H1 (cell line): ENCODE measurements at regions not wholly inside any gene's neighbourhood (a gene's known extent, or its start where the extent isn't known, plus 50 kb on each side); places are given as distances from the start of the nearest gene placed in this dataset.

Experiments used
- CTCF ChIA-PET: fragments of 300-600 bp; sonication (Branson Sonifier 250); formaldehyde crosslinking; loops from one replicate; lab custom pipeline; 2021; ENCODE audit not compliant: partially characterized antibody; lab: Charles Lee
- POLR2A ChIA-PET: fragments of 300-600 bp; sonication (Branson Sonifier 250); formaldehyde crosslinking; loops from one replicate; lab custom pipeline; 2021; ENCODE audit warnings: inconsistent platforms; ENCODE audit not compliant: partially characterized antibody; lab: Charles Lee
- DNase-seq, 2 experiments: peaks; one replicate each; pipeline versions ENCODE4 v3.0.0 to v3.0.0-alpha.2; 2010 to 2022; ENCODE audit warnings: low spot score in 2 of 2, low read depth in 1 of 2, mixed read lengths in 1 of 2
- FAIRE-seq: peaks from 2 replicates; lab custom pipeline; 2011; peaks lifted over from hg19 to GRCh38; lab: Jason Lieb, UNC
- H2AFZ ChIP-seq: 2 replicates; pipeline ENCODE4 v1.8.1; 2012; ENCODE audit warnings: low read length, inconsistent platforms
- H2AK5ac ChIP-seq: 2 replicates; pipeline ENCODE4 v1.6.1; 2013; ENCODE audit warnings: low read depth, low read length
- H2BK120ac ChIP-seq: replicated peaks from 2 replicates; pipeline ENCODE3; 2013; ENCODE audit warnings: low read depth, low read length, inconsistent platforms
- H2BK12ac ChIP-seq: 2 replicates; pipeline ENCODE4 v1.6.1; 2013; ENCODE audit warnings: low read depth, low read length
- H2BK15ac ChIP-seq: 2 replicates; pipeline ENCODE4 v1.6.1; 2013; ENCODE audit warnings: low read length
- H2BK20ac ChIP-seq: 2 replicates; pipeline ENCODE4 v1.6.1; 2013; ENCODE audit warnings: low read length
- H2BK5ac ChIP-seq: 2 replicates; pipeline ENCODE4 v1.6.1; 2013; ENCODE audit warnings: low read depth, low read length
- H3K14ac ChIP-seq: 2 replicates; pipeline ENCODE4 v1.6.1; 2013; ENCODE audit warnings: inconsistent platforms; ENCODE audit not compliant: insufficient read length
- H3K18ac ChIP-seq: 2 replicates; pipeline ENCODE4 v1.6.1; 2013; ENCODE audit warnings: low read length; ENCODE audit errors: extremely low read depth
- H3K23ac ChIP-seq: 2 replicates; pipeline ENCODE4 v1.6.1; 2013; ENCODE audit warnings: inconsistent platforms; ENCODE audit not compliant: insufficient read length
- H3K23me2 ChIP-seq: 2 replicates; pipeline ENCODE4 v1.6.1; 2013; ENCODE audit warnings: low read depth, low read length
- H3K27ac ChIP-seq: 2 replicates; pipeline ENCODE4 v1.6.1; 2011; ENCODE audit warnings: low read depth, low read length, inconsistent platforms
- H3K27me3 ChIP-seq, 4 experiments: replicated peaks in 1 of 4; 1 replicate in 1 of 4; 2 replicates in 3 of 4; pipeline versions ENCODE4 v1.6.1 to v1.8.1; 2011 to 2013; ENCODE audit warnings: low read length in 3 of 4, mild to moderate bottlenecking in 3 of 4, inconsistent platforms in 2 of 4, mixed read lengths in 2 of 4, moderate library complexity in 1 of 4; ENCODE audit not compliant: control insufficient read depth in 3 of 4, insufficient read depth in 3 of 4; ENCODE audit errors: extremely low read depth in 1 of 4
- H3K36me3 ChIP-seq, 4 experiments: 2 replicates each; pipeline versions ENCODE4 v1.6.1 to v1.8.1; 2011 to 2013; ENCODE audit warnings: mild to moderate bottlenecking in 4 of 4, low read length in 3 of 4, moderate library complexity in 2 of 4, control low read depth in 1 of 4, inconsistent platforms in 1 of 4; ENCODE audit not compliant: insufficient read depth in 4 of 4, control insufficient read depth in 2 of 4
- H3K4ac ChIP-seq: replicated peaks from 2 replicates; pipeline ENCODE3; 2013; ENCODE audit warnings: low read length, low read depth, mixed read lengths, inconsistent platforms; ENCODE audit not compliant: insufficient read length
- H3K4me1 ChIP-seq, 4 experiments: replicated peaks in 1 of 4; 1 replicate in 1 of 4; 2 replicates in 3 of 4; pipeline versions ENCODE4 v1.6.1 to v1.8.1; 2011 to 2013; ENCODE audit warnings: low read length in 3 of 4, inconsistent platforms in 2 of 4, mixed read lengths in 1 of 4; ENCODE audit not compliant: insufficient read depth in 4 of 4, control insufficient read depth in 3 of 4
- H3K4me2 ChIP-seq, 2 experiments: 2 replicates each; pipeline versions ENCODE4 v1.6.1 to v1.8.1; 2011 to 2013; ENCODE audit warnings: low read depth in 2 of 2, low read length in 2 of 2, control low read depth in 1 of 2, inconsistent platforms in 1 of 2, mild to moderate bottlenecking in 1 of 2; ENCODE audit not compliant: insufficient read depth in 1 of 2
- H3K4me3 ChIP-seq, 4 experiments: fragments of 200-600, 300-600 bp in 1 of 4; sonication (generic), shearing (Covaris generic), sonication (Bioruptor Twin) in 1 of 4; 2 replicates each; pipeline versions ENCODE4 v1.5.1 to v1.8.1; 2011 to 2016; ENCODE audit warnings: low read length in 4 of 4, low read depth in 3 of 4, control low read depth in 2 of 4, inconsistent platforms in 2 of 4, mild to moderate bottlenecking in 2 of 4, mixed read lengths in 1 of 4, moderate library complexity in 1 of 4; ENCODE audit not compliant: insufficient read depth in 2 of 4; ENCODE audit errors: extremely low read depth in 1 of 4
- H3K56ac ChIP-seq: replicated peaks from 2 replicates; pipeline ENCODE3; 2013; ENCODE audit warnings: low read depth, mild to moderate bottlenecking, mixed read lengths, low read length, inconsistent platforms; ENCODE audit not compliant: insufficient read length
- H3K79me1 ChIP-seq: 2 replicates; pipeline ENCODE4 v1.6.1; 2013; ENCODE audit warnings: low read depth, low read length, control low read depth
- H3K79me2 ChIP-seq, 2 experiments: 2 replicates each; pipeline versions ENCODE4 v1.6.1 to v1.8.1; 2012 to 2013; ENCODE audit warnings: low read length in 2 of 2, mild to moderate bottlenecking in 2 of 2, inconsistent platforms in 1 of 2; ENCODE audit not compliant: insufficient read depth in 2 of 2, control insufficient read depth in 1 of 2
- H3K9ac ChIP-seq, 4 experiments: replicated peaks in 1 of 4; 1 replicate in 1 of 4; 2 replicates in 3 of 4; pipeline versions ENCODE4 v1.6.1 to v1.8.1; 2011 to 2013; ENCODE audit warnings: low read depth in 3 of 4, low read length in 3 of 4, control low read depth in 2 of 4, mild to moderate bottlenecking in 2 of 4, moderate library complexity in 2 of 4, inconsistent platforms in 1 of 4; ENCODE audit errors: extremely low read depth in 1 of 4
- H3K9me3 ChIP-seq, 2 experiments: 2 replicates each; pipeline versions ENCODE4 v1.6.1 to v1.8.1; 2012 to 2013; ENCODE audit warnings: mild to moderate bottlenecking in 2 of 2, moderate library complexity in 2 of 2, control low read depth in 1 of 2, inconsistent platforms in 1 of 2, low read depth in 1 of 2, low read length in 1 of 2, mixed read lengths in 1 of 2; ENCODE audit not compliant: insufficient read depth in 2 of 2
- H4K20me1 ChIP-seq, 2 experiments: replicated peaks in 1 of 2; 2 replicates each; pipeline versions ENCODE3 to v1.8.1; 2011 to 2013; ENCODE audit warnings: inconsistent platforms in 2 of 2, low read length in 2 of 2, mild to moderate bottlenecking in 1 of 2; ENCODE audit not compliant: insufficient read depth in 2 of 2, control insufficient read depth in 1 of 2
- H4K5ac ChIP-seq: 2 replicates; pipeline ENCODE4 v1.6.1; 2013; ENCODE audit warnings: low read length, low read depth, mixed read lengths, inconsistent platforms; ENCODE audit not compliant: insufficient read length
- H4K8ac ChIP-seq: 2 replicates; pipeline ENCODE4 v1.8.0; 2013; ENCODE audit warnings: mild to moderate bottlenecking, moderate library complexity, low read length, inconsistent platforms; ENCODE audit not compliant: insufficient read depth; ENCODE audit errors: extremely low read depth
- H4K91ac ChIP-seq: replicated peaks from 2 replicates; pipeline ENCODE3; 2013; ENCODE audit warnings: low read length, mixed read lengths, inconsistent platforms; ENCODE audit not compliant: insufficient read length
- ASH2L ChIP-seq: fragments of 200-600, 300-600 bp; sonication (generic); IDR thresholded peaks from one replicate; pipeline ENCODE4 v1.7.1; 2017; ENCODE audit warnings: low read length
- CREB1 ChIP-seq: IDR thresholded peaks from 2 replicates; pipeline ENCODE4 v1.6.1; 2012; ENCODE audit warnings: inconsistent platforms
- GABPA ChIP-seq: IDR thresholded peaks from 2 replicates; pipeline ENCODE4 v1.6.1; 2011; ENCODE audit warnings: mild to moderate bottlenecking, low read length, moderate library complexity, borderline replicate concordance; ENCODE audit not compliant: insufficient read depth
- KDM5A ChIP-seq: fragments of 200-600 bp; IDR thresholded peaks from 2 replicates; pipeline ENCODE4 v1.7.1; 2012; ENCODE audit warnings: mild to moderate bottlenecking, low read length, inconsistent platforms, mixed read lengths
- MAFK ChIP-seq: IDR thresholded peaks from 2 replicates; pipeline ENCODE4 v1.6.1; 2012; ENCODE audit warnings: low read depth, mild to moderate bottlenecking, improper control_type of control experiment, low read length
- POLR2AphosphoS5 ChIP-seq: IDR thresholded peaks from 2 replicates; pipeline ENCODE4 v1.6.1; 2011; ENCODE audit warnings: low read depth, low read length
- RFX5 ChIP-seq: IDR thresholded peaks from 2 replicates; pipeline ENCODE4 v1.6.1; 2011; ENCODE audit warnings: low read depth, low read length, improper control_type of control experiment, borderline replicate concordance
- RNF2 ChIP-seq: fragments of 200-900, 300-1000 bp; sonication (generic); IDR thresholded peaks from 2 replicates; pipeline ENCODE4 v1.7.1; 2016; ENCODE audit warnings: borderline replicate concordance, low read depth, mild to moderate bottlenecking, antibody characterized with exemption, low read length; ENCODE audit not compliant: poor library complexity, severe bottlenecking; ENCODE audit errors: missing control alignments
- SAP30 ChIP-seq: fragments of 300-600 bp; sonication (generic); IDR thresholded peaks from 2 replicates; pipeline ENCODE4 v1.7.1; 2012; ENCODE audit warnings: low read length, moderate library complexity, mild to moderate bottlenecking, inconsistent platforms; ENCODE audit not compliant: insufficient read depth, insufficient replicate concordance
- SIRT6 ChIP-seq: IDR thresholded peaks from one replicate; pipeline ENCODE4 v1.7.1; 2012; ENCODE audit warnings: low read length, inconsistent platforms
- TAF1 ChIP-seq: IDR thresholded peaks from 2 replicates; pipeline ENCODE4 v1.6.1; 2011; ENCODE audit warnings: mild to moderate bottlenecking, low read depth, low read length
- USF2 ChIP-seq: IDR thresholded peaks from 2 replicates; pipeline ENCODE4 v1.6.1; 2011; ENCODE audit warnings: low read length, improper control_type of control experiment
- YY1 ChIP-seq: IDR thresholded peaks from 2 replicates; pipeline ENCODE4 v1.6.1; 2011; ENCODE audit warnings: low read depth, mild to moderate bottlenecking, low read length
- ZNF274 ChIP-seq: IDR thresholded peaks from 2 replicates; pipeline ENCODE4 v1.7.0; 2012; ENCODE audit warnings: low read length, borderline replicate concordance; ENCODE audit errors: extremely low read depth
- WGBS, 2 experiments: shearing (Covaris generic) in 1 of 2; methylation state at CpG; one replicate each; pipeline versions ENCODE4 v1.1.6 to v1.1.7; 2013 to 2015; ENCODE audit warnings: low lambda C conversion rate in 2 of 2, mixed read lengths in 2 of 2, inconsistent platforms in 1 of 2, low coverage in 1 of 2, missing lambda C conversion rate in 1 of 2; ENCODE audit not compliant: insufficient replicate concordance in 2 of 2, insufficient coverage in 1 of 2, insufficient read length in 1 of 2; ENCODE audit errors: extremely low coverage in 1 of 2, missing lambda C conversion rate in 1 of 2; 5-methylcytosine and 5-hydroxymethylcytosine counted together

- no peaks in the 10 kb centered on the region for H3K79me1 ChIP-seq
- TF ChIP-seq ASH2L (no peak), RFX5 (no peak), MAFK (no peak), RNF2 (no peak), SAP30 (no peak), SIRT6 (no peak), GABPA (no peak), TAF1 (no peak), KDM5A (no peak), USF2 (no peak), POLR2AphosphoS5 (no peak), YY1 (no peak), CREB1 (no peak), ZNF274 (no peak)
Measured at GRCh38 chr5:72028382-72028781, 78.9 kb upstream of the MAP1B start.

More at GRCh38 chr5:72028382-72028781, 78.9 kb upstream of the MAP1B start:
- no peak overlapping the region for H3K18ac ChIP-seq
- H2BK20ac ChIP-seq: no peak overlapping the region
- no peak overlapping the region for H3K4ac ChIP-seq
- no peaks in the 10 kb centered on the region; a peak in 1 of 4 replicates for H3K9me3 ChIP-seq
- H3K36me3 ChIP-seq: no peaks in the 10 kb centered on the region
- H3K79me2 ChIP-seq: no peaks in the 10 kb centered on the region
- H3K27ac ChIP-seq: no peak overlapping the region
- H2BK12ac ChIP-seq: no peak overlapping the region
- H3K4me3 ChIP-seq: no peak overlapping the region
- no peak overlapping the region for H2BK120ac ChIP-seq
- H2AK5ac ChIP-seq: no peak overlapping the region
- ChIA-PET POLR2A (no interaction called here), CTCF (interaction anchor here (1.3 to 2.7 kb wide), 2 partner anchors 9 to 11 kb away, joined by 5 to 14 read pairs; no protein-coding TSS in a partner anchor)
- no peak overlapping the region for H2AFZ ChIP-seq
- H4K20me1 ChIP-seq: no peaks in the 10 kb centered on the region
- H3K4me2 ChIP-seq: no peak overlapping the region
- 95% methylated on average over 1 of the region's 1 CpG; no CpG with 5 or more reads in 1 of the 2 experiments for WGBS, 2 experiments
- H4K5ac ChIP-seq: no peak overlapping the region
- no peak overlapping the region for H2BK15ac ChIP-seq
- peaks cover 0 to 4% (median under 1%) of the 10 kb centered on the region in 4 experiments; a peak in 3 of 7 replicates for H3K4me1 ChIP-seq
- H3K9ac ChIP-seq: no peak overlapping the region
- no peak for DNase-seq
- no peak overlapping the region for H2BK5ac ChIP-seq
- no peak overlapping the region for H3K23ac ChIP-seq
- no peaks in the 10 kb centered on the region for H3K23me2 ChIP-seq
- no peak overlapping the region for H3K14ac ChIP-seq
- no peak overlapping the region for H3K56ac ChIP-seq
- no peaks in the 10 kb centered on the region for H3K27me3 ChIP-seq
- no peak for FAIRE-seq
- no peak overlapping the region for H4K91ac ChIP-seq
- H4K8ac ChIP-seq: no peak overlapping the region
